WI38 (cell line): ENCODE measurements at regions not wholly inside any gene's neighbourhood (a gene's known extent, or its start where the extent isn't known, plus 50 kb on each side); places are given as distances from the start of the nearest gene placed in this dataset.

Experiments
- H3K4me3 ChIP-seq: 2 replicates; pipeline ENCODE4 v1.5.1; 2011; ENCODE audit warnings: low read depth, mild to moderate bottlenecking, control low read depth, low read length
- CTCF ChIP-seq: IDR thresholded peaks from 2 replicates; pipeline ENCODE4 v1.5.1; 2012; ENCODE audit warnings: low read depth, mild to moderate bottlenecking, control low read depth, low read length

GRCh38 chr6:100137759-100138158 is 143.7 kb upstream of the MCHR2 start:
- TF ChIP-seq CTCF: no peak
- no peak overlapping the region for H3K4me3 ChIP-seq

DNA sequence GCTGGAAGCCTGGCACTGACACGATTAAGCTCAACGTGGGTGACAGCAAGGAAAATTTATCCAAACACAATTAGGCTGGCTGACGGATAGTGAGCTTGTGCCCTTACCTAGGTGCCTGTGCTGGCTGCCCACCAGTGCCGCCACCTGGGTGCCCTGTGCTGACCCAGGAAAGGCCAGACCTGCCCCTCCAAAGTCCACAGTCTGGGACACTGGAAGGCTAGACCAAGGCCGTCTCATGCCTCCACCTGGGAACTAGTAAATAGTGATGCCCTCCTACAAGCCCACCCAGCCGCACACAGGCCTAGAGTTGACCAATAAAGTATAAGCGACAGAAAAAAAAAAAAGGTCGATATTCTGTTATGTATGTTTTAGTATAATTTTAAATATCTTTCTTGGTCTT is 142.6 kb upstream of the MCHR2 start:
- H3K4me3 ChIP-seq: no peak overlapping the region
- TF ChIP-seq CTCF: no peak

GRCh38 chr6:100135977-100136376 is 142.0 kb upstream of the MCHR2 start:
- TF ChIP-seq CTCF: no peak
- no peak overlapping the region for H3K4me3 ChIP-seq

DNA sequence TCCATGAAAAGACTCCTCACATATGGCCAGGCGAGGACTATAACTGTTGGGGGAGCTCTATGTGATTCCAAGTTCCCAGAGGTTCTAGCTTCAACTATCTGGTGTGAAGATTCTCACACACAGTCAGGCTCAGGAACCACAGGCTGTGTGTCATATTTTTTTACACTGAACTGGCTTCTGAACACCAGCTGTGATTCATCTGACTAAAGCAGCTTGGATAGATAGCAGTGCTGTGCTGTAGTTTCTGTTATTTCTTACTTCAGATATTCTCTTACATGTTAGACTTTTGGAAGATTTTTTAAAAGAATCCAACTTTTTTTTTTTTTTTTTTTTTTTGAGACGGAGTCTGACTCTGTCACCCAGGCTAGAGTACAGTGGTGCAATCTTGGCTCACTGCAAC is 140.7 kb upstream of the MCHR2 start:
- no peak for TF ChIP-seq CTCF
- no peak overlapping the region for H3K4me3 ChIP-seq

GRCh38 chr6:100134297-100134696 is 140.3 kb upstream of the MCHR2 start:
- TF ChIP-seq CTCF: no peak
- H3K4me3 ChIP-seq: no peak overlapping the region

- no peak for TF ChIP-seq CTCF
- no peak overlapping the region for H3K4me3 ChIP-seq
Observed at GRCh38 chr6:100132005-100132404, 138.0 kb upstream of the MCHR2 start.

DNA sequence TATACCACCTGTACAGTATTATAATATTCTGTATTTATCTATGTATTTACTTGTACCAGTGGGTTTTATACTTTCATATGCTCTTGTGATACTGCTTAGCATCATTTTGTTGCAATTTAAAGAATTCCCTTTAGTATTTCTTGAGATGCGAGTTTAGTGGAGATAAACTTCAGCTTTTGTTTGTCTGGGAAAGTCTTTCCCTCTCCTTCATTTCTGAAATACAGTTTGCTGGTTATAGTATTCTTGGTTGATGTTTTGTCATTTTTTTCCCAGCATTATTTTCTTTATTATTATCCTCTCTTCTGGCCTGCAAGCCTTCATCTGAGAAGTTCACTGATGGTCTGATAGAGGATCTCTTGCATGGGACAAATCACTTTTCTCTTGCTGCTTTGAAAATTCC is 136.6 kb upstream of the MCHR2 start:
- TF ChIP-seq CTCF: no peak
- H3K4me3 ChIP-seq: no peak overlapping the region
